OCI-LY1 (cell line): ENCODE measurements at regions not wholly inside any gene's neighbourhood (a gene's known extent, or its start where the extent isn't known, plus 50 kb on each side); places are given as distances from the start of the nearest gene placed in this dataset.

Experiments
- H2AFZ ChIP-seq: fragments of 200-600 bp; sonication (generic), shearing (Covaris generic); 2 replicates; pipeline ENCODE4 v1.6.0; 2014; ENCODE audit warnings: antibody characterized with exemption, mild to moderate bottlenecking, low read length
- H3F3A ChIP-seq: fragments of 200-600 bp; sonication (generic), shearing (Covaris generic); 2 replicates; pipeline ENCODE4 v1.6.0; 2014; ENCODE audit warnings: mild to moderate bottlenecking, antibody characterized with exemption, low read length, moderate library complexity; ENCODE audit not compliant: insufficient read depth
- H3K27ac ChIP-seq: fragments of 200-600 bp; sonication (generic); 2 replicates; pipeline ENCODE4 v1.5.1; 2014; ENCODE audit warnings: low read length, mixed run types, mild to moderate bottlenecking, low read depth; ENCODE audit not compliant: poor library complexity, severe bottlenecking
- H3K27me3 ChIP-seq: fragments of 200-600 bp; sonication (generic); 2 replicates; pipeline ENCODE4 v1.6.0; 2014; ENCODE audit warnings: antibody characterized with exemption, mild to moderate bottlenecking, low read length, moderate library complexity; ENCODE audit not compliant: insufficient read depth
- H3K36me3 ChIP-seq: fragments of 200-600 bp; sonication (generic); 2 replicates; pipeline ENCODE4 v1.6.1; 2014; ENCODE audit warnings: mild to moderate bottlenecking, antibody characterized with exemption, low read length, moderate library complexity, mixed read lengths; ENCODE audit not compliant: insufficient read depth
- H3K4me1 ChIP-seq: fragments of 200-600 bp; sonication (generic); 2 replicates; pipeline ENCODE4 v1.5.1; 2014; ENCODE audit warnings: mild to moderate bottlenecking, low read length, moderate library complexity; ENCODE audit not compliant: insufficient read depth, severe bottlenecking
- H3K4me2 ChIP-seq: fragments of 200-600 bp; sonication (generic), shearing (Covaris generic); 2 replicates; pipeline ENCODE4 v1.6.1; 2014; ENCODE audit warnings: low read length
- H3K4me3 ChIP-seq: fragments of 200-600 bp; sonication (generic); 2 replicates; pipeline ENCODE4 v1.5.1; 2014; ENCODE audit warnings: low read length, low read depth, mild to moderate bottlenecking, mixed read lengths; ENCODE audit not compliant: poor library complexity, severe bottlenecking
- H3K79me2 ChIP-seq: fragments of 200-600 bp; shearing (Covaris generic); 2 replicates; pipeline ENCODE4 v1.6.1; 2016; ENCODE audit warnings: mixed run types, low read length, mixed read lengths; ENCODE audit not compliant: insufficient read depth
- H3K9ac ChIP-seq: fragments of 200-600 bp; sonication (generic), shearing (Covaris generic); 2 replicates; pipeline ENCODE4 v1.6.1; 2014; ENCODE audit warnings: mild to moderate bottlenecking, low read length, mixed read lengths
- H3K9me2 ChIP-seq: fragments of 200-600 bp; sonication (generic), shearing (Covaris generic); 2 replicates; pipeline ENCODE4 v1.6.1; 2014; ENCODE audit warnings: low read depth, mild to moderate bottlenecking, low read length, mixed read lengths
- H3K9me3 ChIP-seq: fragments of 200-600 bp; shearing (Covaris generic); 2 replicates; pipeline ENCODE4 v1.6.1; 2014; ENCODE audit warnings: low read length, mixed read lengths
- H4K20me1 ChIP-seq: fragments of 200-600 bp; sonication (generic), shearing (Covaris generic); 2 replicates; pipeline ENCODE4 v1.6.0; 2016; ENCODE audit warnings: mild to moderate bottlenecking, low read length; ENCODE audit not compliant: insufficient read depth
- CTCF ChIP-seq: fragments of 200-600 bp; sonication (generic), shearing (Covaris generic); IDR thresholded peaks from 2 replicates; pipeline ENCODE4 v1.5.1; 2017; ENCODE audit warnings: mild to moderate bottlenecking, antibody characterized with exemption, low read length, moderate library complexity, mixed read lengths
- EZH2 ChIP-seq: fragments of 200-600 bp; sonication (generic), shearing (Covaris generic); IDR thresholded peaks from 2 replicates; pipeline ENCODE4 v1.8.0; 2017; ENCODE audit warnings: borderline replicate concordance, mixed run types, mild to moderate bottlenecking, antibody characterized with exemption, low read length, moderate library complexity, mixed read lengths

DNA sequence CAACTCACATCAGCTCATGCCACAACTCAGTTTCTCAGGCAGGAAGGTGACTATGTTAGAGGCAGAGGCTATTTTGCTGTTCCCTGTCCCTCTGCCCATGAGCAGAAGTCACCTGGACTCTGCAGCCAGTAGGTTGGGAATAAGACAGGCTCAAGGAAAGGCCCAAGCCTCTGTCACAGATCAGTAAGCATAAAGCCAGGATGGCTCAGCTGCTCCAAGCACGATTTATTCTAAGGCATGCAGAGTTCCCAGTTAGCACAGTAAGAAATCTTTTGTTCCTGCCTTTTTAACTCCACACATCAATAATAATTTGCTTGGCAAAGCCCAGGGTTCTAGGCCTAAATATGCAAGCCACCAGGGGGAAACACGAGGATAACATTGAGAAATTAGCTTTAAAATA lies 249.0 kb upstream of the ADRA1B start:
- Histone ChIP-seq H3K9me2 (no peaks in the 10 kb centered on the region), H3F3A (no peaks in the 10 kb centered on the region), H4K20me1 (no peaks in the 10 kb centered on the region), H3K79me2 (no peaks in the 10 kb centered on the region), H3K4me1 (no peaks in the 10 kb centered on the region), H3K27me3 (no peaks in the 10 kb centered on the region), H3K27ac (no peak overlapping the region), H3K9ac (no peak overlapping the region), H3K36me3 (no peaks in the 10 kb centered on the region), H2AFZ (no peak overlapping the region), H3K4me2 (no peak overlapping the region), H3K4me3 (no peak overlapping the region), H3K9me3 (no peaks in the 10 kb centered on the region)
- no peak for TF ChIP-seq EZH2
- no peak for TF ChIP-seq CTCF

DNA sequence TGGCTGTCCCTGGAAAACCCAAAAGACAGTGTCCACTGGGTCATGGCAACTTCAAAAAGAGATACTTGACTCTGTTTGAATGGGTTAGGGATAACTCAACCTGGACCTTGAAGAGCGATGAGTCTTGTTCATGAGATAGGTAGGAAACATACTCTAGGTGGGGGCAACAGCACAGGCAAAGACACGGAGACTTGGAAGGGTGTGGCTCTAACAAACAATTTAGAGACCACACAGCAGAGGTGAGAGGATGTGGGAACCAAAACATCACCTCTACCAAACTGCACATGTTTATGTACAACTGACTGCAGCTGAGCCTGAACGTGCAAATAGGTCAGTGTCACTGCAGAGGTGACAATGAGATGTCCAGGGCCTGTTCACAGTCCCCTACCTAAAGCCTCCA lies 247.7 kb upstream of the ADRA1B start:
- Histone ChIP-seq H3K4me2 (no peak overlapping the region), H3K9me2 (no peaks in the 10 kb centered on the region), H3K9ac (no peak overlapping the region), H3K27ac (no peak overlapping the region), H3F3A (no peaks in the 10 kb centered on the region), H2AFZ (no peak overlapping the region), H4K20me1 (no peaks in the 10 kb centered on the region), H3K4me3 (no peak overlapping the region), H3K36me3 (no peaks in the 10 kb centered on the region), H3K27me3 (no peaks in the 10 kb centered on the region), H3K79me2 (no peaks in the 10 kb centered on the region), H3K4me1 (no peaks in the 10 kb centered on the region), H3K9me3 (no peaks in the 10 kb centered on the region)
- TF ChIP-seq CTCF (no peak), EZH2 (no peak)

DNA sequence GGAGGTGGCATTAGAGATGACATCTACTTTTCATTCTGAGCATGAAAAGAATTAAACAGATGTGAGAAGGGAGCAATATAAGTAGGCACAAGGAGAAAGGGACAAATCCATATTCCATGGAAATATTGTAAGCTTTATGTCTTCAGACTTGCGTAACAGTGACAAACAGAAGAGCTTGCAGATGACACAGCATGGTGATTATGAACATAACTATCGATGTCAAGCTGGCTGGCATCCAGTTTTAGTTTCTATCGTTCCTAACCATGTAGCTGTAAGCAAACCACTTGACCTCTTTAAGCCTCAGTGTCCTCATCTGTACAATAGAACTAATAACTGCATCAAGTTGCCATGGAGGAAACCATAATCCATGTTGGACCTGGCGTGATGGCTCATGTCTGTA lies 246.7 kb upstream of the ADRA1B start:
- Histone ChIP-seq H3K9me3 (no peaks in the 10 kb centered on the region), H3K36me3 (no peaks in the 10 kb centered on the region), H3K27ac (no peak overlapping the region), H3K9ac (no peak overlapping the region), H3K27me3 (no peaks in the 10 kb centered on the region), H3K4me2 (no peak overlapping the region), H3K79me2 (no peaks in the 10 kb centered on the region), H3F3A (no peaks in the 10 kb centered on the region), H4K20me1 (no peaks in the 10 kb centered on the region), H3K9me2 (no peaks in the 10 kb centered on the region), H3K4me3 (no peak overlapping the region), H2AFZ (no peak overlapping the region), H3K4me1 (no peaks in the 10 kb centered on the region)
- TF ChIP-seq CTCF (no peak), EZH2 (no peak)
